Breast epithelium (tissue), 3 donors: ENCODE measurements at regions not wholly inside any gene's neighbourhood (a gene's known extent, or its start where the extent isn't known, plus 50 kb on each side); places are given as distances from the start of the nearest gene placed in this dataset.

Source experiments
- CTCF ChIP-seq, 3 donors: fragments of 450-650 bp; IDR thresholded peaks; one replicate each; pipeline ENCODE4 v1.5.1; 2016 to 2017; ENCODE audit warnings: antibody characterized with exemption in 3 of 3, mild to moderate bottlenecking in 3 of 3, moderate library complexity in 3 of 3
- POLR2A ChIP-seq: fragments of 450-650 bp; IDR thresholded peaks from one replicate; pipeline ENCODE4 v1.6.1; 2016; ENCODE audit warnings: antibody characterized with exemption, mild to moderate bottlenecking, moderate library complexity

GRCh38 chr5:63220244-63220643 is 641.6 kb downstream of the LRRC70 start:
- TF ChIP-seq POLR2A (no peak), CTCF (IDR thresholded peaks at IDR 0.05) (no peak)
